IMR-90 (cell line): ENCODE measurements at regions not wholly inside any gene's neighbourhood (a gene's known extent, or its start where the extent isn't known, plus 50 kb on each side); places are given as distances from the start of the nearest gene placed in this dataset.

ENCODE experiments used
- ATAC-seq: fragments of 200-7000 bp; cut with Tn5 transposase; 2 replicates; pipeline ENCODE4 v1.9.1; 2020; ENCODE audit warnings: low read depth, mild to moderate bottlenecking, moderate library complexity
- BruUV-seq: library from RNA; stranded (reverse); fragments of 400-500 nt; replicated peaks from 2 replicates; lab custom pipeline; 2021; lab: Mats Ljungman, UMichigan
- CTCF ChIA-PET: fragments of 300-600 bp; formaldehyde crosslinking; extraction: SDS; loops from one replicate; lab custom pipeline; 2021; ENCODE audit warnings: antibody characterized with exemption; lab: Yijun Ruan, JAX
- POLR2A ChIA-PET: fragments of 300-600 bp; sonication (Branson Sonifier 250); formaldehyde crosslinking; loops from one replicate; lab custom pipeline; 2022; ENCODE audit warnings: antibody characterized with exemption; ENCODE audit not compliant: unreplicated experiment; lab: Charles Lee
- DNase-seq: peaks from one replicate; pipeline ENCODE4 v3.0.0; 2013
- H2AFZ ChIP-seq: replicated peaks from 2 replicates; pipeline ENCODE3; 2013; ENCODE audit warnings: low read length, mild to moderate bottlenecking; ENCODE audit not compliant: poor library complexity
- H2AK5ac ChIP-seq: 2 replicates; pipeline ENCODE4 v1.6.1; 2013; ENCODE audit warnings: low read depth, low read length, inconsistent platforms
- H2AK9ac ChIP-seq: replicated peaks from 2 replicates; pipeline ENCODE3; 2013; ENCODE audit warnings: mild to moderate bottlenecking, low read depth, low read length, moderate library complexity; ENCODE audit not compliant: poor library complexity
- H2BK120ac ChIP-seq: 2 replicates; pipeline ENCODE4 v1.6.1; 2013; ENCODE audit warnings: low read depth, low read length, inconsistent platforms
- H2BK15ac ChIP-seq: 3 replicates; pipeline ENCODE4 v1.6.1; 2013; ENCODE audit warnings: low read depth, low read length, inconsistent platforms
- H2BK20ac ChIP-seq: 2 replicates; pipeline ENCODE4 v1.6.1; 2013; ENCODE audit warnings: low read depth, mild to moderate bottlenecking, inconsistent platforms, low read length, moderate library complexity
- H2BK5ac ChIP-seq: 2 replicates; pipeline ENCODE4 v1.6.1; 2013; ENCODE audit warnings: mild to moderate bottlenecking, low read depth, low read length, inconsistent platforms; ENCODE audit not compliant: poor library complexity, severe bottlenecking
- H3K14ac ChIP-seq: replicated peaks from 2 replicates; pipeline ENCODE4 v1.6.1; 2013; ENCODE audit warnings: low read depth, low read length, inconsistent platforms
- H3K18ac ChIP-seq: 2 replicates; pipeline ENCODE4 v1.6.1; 2013; ENCODE audit warnings: low read depth, low read length, control low read depth
- H3K23ac ChIP-seq: 2 replicates; pipeline ENCODE4 v1.6.1; 2013; ENCODE audit warnings: low read depth, low read length, inconsistent platforms
- H3K27ac ChIP-seq: 2 replicates; pipeline ENCODE4 v1.5.1; 2013; ENCODE audit warnings: mild to moderate bottlenecking, control low read depth, low read length; ENCODE audit not compliant: insufficient read depth
- H3K27me3 ChIP-seq: 2 replicates; pipeline ENCODE4 v1.6.1; 2013; ENCODE audit warnings: low read length; ENCODE audit not compliant: control insufficient read depth, insufficient read depth
- H3K36me3 ChIP-seq: 2 replicates; pipeline ENCODE4 v1.6.1; 2013; ENCODE audit warnings: low read length, mixed read lengths; ENCODE audit not compliant: control insufficient read depth, insufficient read depth
- H3K4ac ChIP-seq: 2 replicates; pipeline ENCODE4 v1.6.1; 2013; ENCODE audit warnings: low read depth, low read length, inconsistent platforms
- H3K4me1 ChIP-seq: 2 replicates; pipeline ENCODE4 v1.6.1; 2013; ENCODE audit warnings: low read length, mixed read lengths; ENCODE audit not compliant: control insufficient read depth, insufficient read depth
- H3K4me2 ChIP-seq: 2 replicates; pipeline ENCODE4 v1.6.1; 2013; ENCODE audit warnings: low read depth, mild to moderate bottlenecking, control low read depth, low read length, moderate library complexity
- H3K4me3 ChIP-seq: 2 replicates; pipeline ENCODE4 v1.5.1; 2013; ENCODE audit warnings: low read depth, mild to moderate bottlenecking, control low read depth, low read length, moderate library complexity; ENCODE audit not compliant: insufficient read depth
- H3K56ac ChIP-seq: 2 replicates; pipeline ENCODE4 v1.6.1; 2013; ENCODE audit warnings: low read length, inconsistent platforms; ENCODE audit not compliant: insufficient read depth; ENCODE audit errors: extremely low read depth
- H3K79me1 ChIP-seq, 2 experiments: 2 replicates each; pipeline ENCODE4 v1.6.1; 2013; ENCODE audit warnings: low read length in 2 of 2, inconsistent platforms in 1 of 2, low read depth in 1 of 2
- H3K9ac ChIP-seq: 2 replicates; pipeline ENCODE4 v1.6.1; 2013; ENCODE audit warnings: low read depth, low read length, control low read depth
- H3K9me1 ChIP-seq: 2 replicates; pipeline ENCODE4 v1.6.1; 2013; ENCODE audit warnings: low read length, inconsistent platforms; ENCODE audit not compliant: insufficient read depth
- H3K9me3 ChIP-seq: 2 replicates; pipeline ENCODE4 v1.6.1; 2013; ENCODE audit warnings: low read length; ENCODE audit not compliant: control insufficient read depth, insufficient read depth
- H4K20me1 ChIP-seq: 2 replicates; pipeline ENCODE4 v1.6.1; 2013; ENCODE audit warnings: low read length, inconsistent platforms; ENCODE audit not compliant: insufficient read depth
- H4K5ac ChIP-seq: 2 replicates; pipeline ENCODE4 v1.6.1; 2013; ENCODE audit warnings: mild to moderate bottlenecking, low read depth, low read length, control low read depth
- H4K8ac ChIP-seq, 2 experiments: 2 replicates each; pipeline ENCODE4 v1.6.1; 2013; ENCODE audit warnings: low read depth in 2 of 2, low read length in 2 of 2, control low read depth in 1 of 2, inconsistent platforms in 1 of 2
- H4K91ac ChIP-seq: 2 replicates; pipeline ENCODE4 v1.6.1; 2013; ENCODE audit warnings: low read depth, low read length, inconsistent platforms; ENCODE audit not compliant: insufficient read depth
- MAFK ChIP-seq: IDR thresholded peaks from 2 replicates; pipeline ENCODE4 v1.6.1; 2012; ENCODE audit warnings: low read depth, low read length, improper control_type of control experiment
- MXI1 ChIP-seq: IDR thresholded peaks from 2 replicates; pipeline ENCODE4 v1.6.1; 2012; ENCODE audit warnings: low read depth, mild to moderate bottlenecking, low read length, moderate library complexity, borderline replicate concordance
- NFE2L2 ChIP-seq: fragments of 150-350 bp; IDR thresholded peaks from 2 replicates; pipeline ENCODE4 v1.6.1; 2016; ENCODE audit warnings: low read depth, mild to moderate bottlenecking, low read length
- POLR2A ChIP-seq: IDR thresholded peaks from 2 replicates; pipeline ENCODE4 v1.6.1; 2012; ENCODE audit warnings: mild to moderate bottlenecking, low read depth, low read length
- RFX5 ChIP-seq: IDR thresholded peaks from 2 replicates; pipeline ENCODE4 v1.8.0; 2012; ENCODE audit warnings: low read depth, mild to moderate bottlenecking, low read length, moderate library complexity
- WGBS, 2 experiments: methylation state at CpG; one replicate each; pipeline versions ENCODE4 v1.1.5 to v1.1.7; 2013; ENCODE audit warnings: missing lambda C conversion rate in 2 of 2; ENCODE audit not compliant: insufficient read length in 1 of 2; ENCODE audit errors: extremely low coverage in 2 of 2; 5-methylcytosine and 5-hydroxymethylcytosine counted together
- dilution Hi-C: fragments of 300-500 bp; cut with HindIII; formaldehyde crosslinking; loops from one replicate; pipeline ENCODE4 v1.14.3; 2018; ENCODE audit warnings: low sequenced_read_pairs; ENCODE audit not compliant: unreplicated experiment
- in situ Hi-C: fragments of 300-500 bp; cut with MboI; formaldehyde crosslinking; loops from 3 replicates; pipeline ENCODE4 v1.14.3; 2019; ENCODE audit warnings: low sequenced_read_pairs, inconsistent platforms, mixed read lengths
- intact Hi-C: fragments of 100-400 bp; cut with micrococcal nuclease; formaldehyde crosslinking; loops from 2 replicates; pipeline ENCODE4 v1.10.0; 2022
- TF ChIP-seq, protein P1 (sequence below): conservative IDR thresholded peaks from 2 replicates; pipeline ENCODE4 v1.5.1; 2012; ENCODE audit warnings: mild to moderate bottlenecking, low read depth, low read length, improper control_type of control experiment

- no peak for TF ChIP-seq MXI1
- TF ChIP-seq, protein P1, sequence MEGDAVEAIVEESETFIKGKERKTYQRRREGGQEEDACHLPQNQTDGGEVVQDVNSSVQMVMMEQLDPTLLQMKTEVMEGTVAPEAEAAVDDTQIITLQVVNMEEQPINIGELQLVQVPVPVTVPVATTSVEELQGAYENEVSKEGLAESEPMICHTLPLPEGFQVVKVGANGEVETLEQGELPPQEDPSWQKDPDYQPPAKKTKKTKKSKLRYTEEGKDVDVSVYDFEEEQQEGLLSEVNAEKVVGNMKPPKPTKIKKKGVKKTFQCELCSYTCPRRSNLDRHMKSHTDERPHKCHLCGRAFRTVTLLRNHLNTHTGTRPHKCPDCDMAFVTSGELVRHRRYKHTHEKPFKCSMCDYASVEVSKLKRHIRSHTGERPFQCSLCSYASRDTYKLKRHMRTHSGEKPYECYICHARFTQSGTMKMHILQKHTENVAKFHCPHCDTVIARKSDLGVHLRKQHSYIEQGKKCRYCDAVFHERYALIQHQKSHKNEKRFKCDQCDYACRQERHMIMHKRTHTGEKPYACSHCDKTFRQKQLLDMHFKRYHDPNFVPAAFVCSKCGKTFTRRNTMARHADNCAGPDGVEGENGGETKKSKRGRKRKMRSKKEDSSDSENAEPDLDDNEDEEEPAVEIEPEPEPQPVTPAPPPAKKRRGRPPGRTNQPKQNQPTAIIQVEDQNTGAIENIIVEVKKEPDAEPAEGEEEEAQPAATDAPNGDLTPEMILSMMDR = no peak
- TF ChIP-seq MAFK = no peak
- no peak for TF ChIP-seq NFE2L2
- TF ChIP-seq POLR2A = no peak
- TF ChIP-seq RFX5 = no peak
- Histone ChIP-seq H3K4ac (no peak overlapping the region), H3K79me1 (no peaks in the 10 kb centered on the region), H4K91ac (no peak overlapping the region), H3K56ac (no peak overlapping the region), H4K5ac (no peak overlapping the region), H3K14ac (no peak overlapping the region), H2BK5ac (no peak overlapping the region), H3K9ac (no peak overlapping the region), H3K4me3 (no peak overlapping the region), H2BK20ac (no peak overlapping the region), H4K20me1 (no peaks in the 10 kb centered on the region), H3K18ac (no peak overlapping the region), H2AFZ (no peak overlapping the region), H3K4me2 (no peak overlapping the region), H3K27ac (no peak overlapping the region), H3K23ac (no peak overlapping the region), H3K36me3 (no peaks in the 10 kb centered on the region), H3K9me1 (no peaks in the 10 kb centered on the region), H4K8ac (no peak overlapping the region), H2AK9ac (no peak overlapping the region), H2BK120ac (no peak overlapping the region), H3K9me3 (no peaks in the 10 kb centered on the region), H2AK5ac (no peak overlapping the region), H3K4me1 (no peaks in the 10 kb centered on the region), H2BK15ac (no peak overlapping the region), H3K27me3 (no peaks in the 10 kb centered on the region)
- intact Hi-C loops (no loop called here), dilution Hi-C loops (no loop called here), in situ Hi-C loops (no loop called here)
- POLR2A ChIA-PET = no interaction called here
- ATAC-seq (no peak), DNase-seq (no peak)
- CTCF ChIA-PET = no interaction called here
- no CpG with 5 or more reads among the region's 1 CpG for WGBS, 2 experiments
- BruUV-seq = no TSS peak
Observed at GRCh38 chr5:13115476-13115875, 829.0 kb downstream of the DNAH5 start.
